ENCODE measurements at regions not wholly inside any gene's neighbourhood (a gene's known extent, or its start where the extent isn't known, plus 50 kb on each side); places are given as distances from the start of the nearest gene placed in this dataset.

- intact Hi-C loops (cut with micrococcal nuclease; ENCODE audit: unreplicated experiment): no loop called here
- TF ChIP-seq SIN3A (IDR thresholded peaks at IDR 0.05; ENCODE audit: borderline replicate concordance, insufficient read depth, low read depth, low read length) (no peak), CTCF (IDR thresholded peaks at IDR 0.05) (no peak), REST (IDR thresholded peaks at IDR 0.05; ENCODE audit: insufficient read depth in 1 of 2, low read depth in 2 of 2, low read length in 1 of 2) (no peak), POLR2AphosphoS5 (IDR thresholded peaks at IDR 0.05; ENCODE audit: low read depth, low read length) (no peak), TCF7L2 (IDR thresholded peaks at IDR 0.05; ENCODE audit: low read depth, low read length) (no peak)
- Histone ChIP-seq H3K36me3 (ENCODE audit: control insufficient read depth, insufficient read depth, low read length) (no peaks in the 10 kb centered on the region), H3K27me3 (ENCODE audit: control insufficient read depth, insufficient read depth, low read length) (no peaks in the 10 kb centered on the region), H3K27ac (ENCODE audit: low read length) (no peak overlapping the region), H3K4me3 (ENCODE audit: low read depth in 2 of 2, low read length in 2 of 2) (no peak overlapping the region), H3K4me1 (ENCODE audit: control insufficient read depth, insufficient read depth, low read length) (no peaks in the 10 kb centered on the region), H3K9me3 (ENCODE audit: control insufficient read depth, insufficient read depth, low read depth, low read length) (no peaks in the 10 kb centered on the region)
- DNase-seq (ENCODE audit: low read depth, low spot score) (no peak), ATAC-seq (no peak)
- BruUV-seq (replicated peaks): no TSS peak
- ChIA-PET CTCF (no interaction called here), POLR2A (no interaction called here)
- in situ Hi-C loops (cut with HindIII; ENCODE audit: low pct_unique_long_range_greater_than_20kb, low sequenced_read_pairs): no loop called here
These were observed 54.4 kb upstream of the STXBP5 start for GRCh38 chr6:147149826-147150225.

- no peaks in the 10 kb centered on the region for H3K27me3 ChIP-seq (ENCODE audit: control insufficient read depth, insufficient read depth, low read length)
- CTCF ChIA-PET: no interaction called here
- ATAC-seq: no peak
- BruUV-seq (replicated peaks): no TSS peak
- no peak for DNase-seq (ENCODE audit: low read depth, low spot score)
- H3K4me1 ChIP-seq (ENCODE audit: control insufficient read depth, insufficient read depth, low read length): no peaks in the 10 kb centered on the region
- H3K36me3 ChIP-seq (ENCODE audit: control insufficient read depth, insufficient read depth, low read length): no peaks in the 10 kb centered on the region
- POLR2A ChIA-PET: no interaction called here
- intact Hi-C loops (cut with micrococcal nuclease; ENCODE audit: unreplicated experiment): no loop called here
- in situ Hi-C loops (cut with HindIII; ENCODE audit: low pct_unique_long_range_greater_than_20kb, low sequenced_read_pairs): no loop called here
- TF ChIP-seq SIN3A (IDR thresholded peaks at IDR 0.05; ENCODE audit: borderline replicate concordance, insufficient read depth, low read depth, low read length) (no peak), TCF7L2 (IDR thresholded peaks at IDR 0.05; ENCODE audit: low read depth, low read length) (no peak), REST (IDR thresholded peaks at IDR 0.05; ENCODE audit: insufficient read depth in 1 of 2, low read depth in 2 of 2, low read length in 1 of 2) (no peak), CTCF (IDR thresholded peaks at IDR 0.05) (no peak), POLR2AphosphoS5 (IDR thresholded peaks at IDR 0.05; ENCODE audit: low read depth, low read length) (no peak)
- H3K4me3 ChIP-seq (ENCODE audit: low read depth in 2 of 2, low read length in 2 of 2): no peak overlapping the region
- H3K9me3 ChIP-seq (ENCODE audit: control insufficient read depth, insufficient read depth, low read depth, low read length): no peaks in the 10 kb centered on the region
- H3K27ac ChIP-seq (ENCODE audit: low read length): no peak overlapping the region
These were observed 53.9 kb upstream of the STXBP5 start for GRCh38 chr6:147150293-147150692.
